Body of pancreas (tissue), 4 donors: ENCODE measurements at regions not wholly inside any gene's neighbourhood (a gene's known extent, or its start where the extent isn't known, plus 50 kb on each side); places are given as distances from the start of the nearest gene placed in this dataset.

Source experiments
- ATAC-seq: fragments of 150-250 bp; one replicate; pipeline ENCODE4 v1.9.1; 2016
- DNase-seq, 4 donors: peaks; one replicate each; pipeline ENCODE4 v3.0.0-alpha.2; 2019
- H3K27ac ChIP-seq, 4 donors: fragments of 200-600 bp; sonication (generic); 1 replicate in 3 of 4; 2 replicates in 1 of 4; pipeline versions ENCODE4 v1.5.1 to v1.6.1; 2016 to 2019; ENCODE audit warnings: mild to moderate bottlenecking in 1 of 4, mixed read lengths in 1 of 4, moderate library complexity in 1 of 4
- H3K27me3 ChIP-seq, 2 donors: fragments of 200-600 bp; sonication (generic); one replicate each; pipeline ENCODE4 v1.6.0; 2016; ENCODE audit warnings: mild to moderate bottlenecking in 1 of 2
- H3K36me3 ChIP-seq, 2 donors: fragments of 200-600 bp; sonication (generic); replicated peaks in 1 of 2; 2 replicates each; pipeline ENCODE4 v1.5.1; 2016; ENCODE audit warnings: low read depth in 2 of 2; ENCODE audit not compliant: insufficient read depth in 1 of 2
- H3K4me1 ChIP-seq: fragments of 200-600 bp; sonication (generic); one replicate; pipeline ENCODE4 v1.6.0; 2016
- H3K4me3 ChIP-seq, 2 donors: fragments of 200-600 bp; sonication (generic); 1 replicate in 1 of 2; 2 replicates in 1 of 2; pipeline ENCODE4 v1.5.1; 2016 to 2019
- H3K9me3 ChIP-seq, 3 donors: fragments of 200-600 bp; sonication (generic); 1 replicate in 2 of 3; 2 replicates in 1 of 3; pipeline ENCODE4 v1.5.1; 2016
- CTCF ChIP-seq, 7 experiments: fragments of 450-650 bp in 4 of 7; fragments of 200-600 bp in 3 of 7; sonication (generic) in 3 of 7; IDR thresholded peaks; one replicate each; pipeline ENCODE4 v1.5.1; 2016 to 2019; ENCODE audit warnings: antibody characterized with exemption in 7 of 7
- POLR2A ChIP-seq, 3 donors: fragments of 450-650 bp; IDR thresholded peaks; one replicate each; pipeline ENCODE4 v1.6.1; 2016; ENCODE audit warnings: antibody characterized with exemption in 3 of 3, mild to moderate bottlenecking in 2 of 3
- WGBS, 2 donors: methylation state at CpG; one replicate each; pipeline ENCODE4 v1.1.5; 2017; 5-methylcytosine and 5-hydroxymethylcytosine counted together
- intact Hi-C: fragments of 100-400 bp; cut with DNase I; formaldehyde crosslinking; loops from one replicate; pipeline ENCODE4 v1.15.1; 2023

GRCh38 chr12:92389466-92389865 lies 243.8 kb upstream of the BTG1 start:
- no peak for ATAC-seq
- 34 to 44% methylated on average over 3 of the region's 3 CpGs for WGBS, 2 donors
- intact Hi-C loops = no loop called here

GRCh38 chr12:92385296-92385695 lies 239.7 kb upstream of the BTG1 start:
- intact Hi-C loops = no loop called here
- no peak overlapping the region for H3K4me3 ChIP-seq
- peaks cover 11% of the 10 kb centered on the region for H3K4me1 ChIP-seq
- TF ChIP-seq POLR2A (IDR thresholded peaks at IDR 0.05) = no peak
- TF ChIP-seq CTCF (IDR thresholded peaks at IDR 0.05) = no peak
- no peak overlapping the region for H3K27ac ChIP-seq
- H3K27me3 ChIP-seq = no peaks in the 10 kb centered on the region
- no peaks in the 10 kb centered on the region for H3K9me3 ChIP-seq
- 75 to 95% methylated on average over 2 of the region's 2 CpGs for WGBS, 2 donors
- DNase-seq (no peak), ATAC-seq (no peak)
- H3K36me3 ChIP-seq = no peaks in the 10 kb centered on the region

More at GRCh38 chr12:92389466-92389865, 243.8 kb upstream of the BTG1 start:
- H3K4me1 ChIP-seq = peaks cover 11% of the 10 kb centered on the region
- no peaks in the 10 kb centered on the region for H3K27me3 ChIP-seq
- no peak overlapping the region for H3K4me3 ChIP-seq
- H3K27ac ChIP-seq = no peak overlapping the region
- peak in 2 of 4 donors; percentile 13 to 28 for DNase-seq
- TF ChIP-seq CTCF (IDR thresholded peaks at IDR 0.05) (no peak), POLR2A (IDR thresholded peaks at IDR 0.05) (no peak)
- peaks cover 0 to 13% (median 0%) of the 10 kb centered on the region in 3 donors for H3K9me3 ChIP-seq
- no peaks in the 10 kb centered on the region for H3K36me3 ChIP-seq

- Histone ChIP-seq H3K27ac (no peak overlapping the region), H3K4me1 (peaks cover 7% of the 10 kb centered on the region), H3K9me3 (no peaks in the 10 kb centered on the region), H3K4me3 (no peak overlapping the region), H3K27me3 (no peaks in the 10 kb centered on the region), H3K36me3 (no peaks in the 10 kb centered on the region)
- DNase-seq (no peak), ATAC-seq (no peak)
- WGBS, 2 donors = 64 to 77% methylated on average over 3 of the region's 3 CpGs
- TF ChIP-seq POLR2A (IDR thresholded peaks at IDR 0.05) (no peak), CTCF (IDR thresholded peaks at IDR 0.05) (no peak)
- intact Hi-C loops = no loop called here
These were observed 238.9 kb upstream of the BTG1 start for GRCh38 chr12:92384571-92384970.

- no peak for ATAC-seq
- Histone ChIP-seq H3K9me3 (no peaks in the 10 kb centered on the region), H3K36me3 (no peaks in the 10 kb centered on the region), H3K27me3 (no peaks in the 10 kb centered on the region), H3K4me1 (no peaks in the 10 kb centered on the region), H3K27ac (no peak overlapping the region), H3K4me3 (no peak overlapping the region)
- WGBS, 2 donors = 90 to 93% methylated on average over 3 of the region's 3 CpGs
- TF ChIP-seq CTCF (IDR thresholded peaks at IDR 0.05) = no peak
- no peak for TF ChIP-seq POLR2A (IDR thresholded peaks at IDR 0.05)
- intact Hi-C loops = no loop called here
- no peak for DNase-seq
These were observed 236.8 kb upstream of the BTG1 start for GRCh38 chr12:92382383-92382878.

- no peak for TF ChIP-seq CTCF (IDR thresholded peaks at IDR 0.05)
- no peak for TF ChIP-seq POLR2A (IDR thresholded peaks at IDR 0.05)
- Histone ChIP-seq H3K9me3 (no peaks in the 10 kb centered on the region), H3K4me3 (no peak overlapping the region), H3K4me1 (no peaks in the 10 kb centered on the region), H3K27me3 (no peaks in the 10 kb centered on the region), H3K27ac (no peak overlapping the region), H3K36me3 (no peaks in the 10 kb centered on the region)
- no peak for ATAC-seq
- intact Hi-C loops = no loop called here
- no peak for DNase-seq
These were observed 236.2 kb upstream of the BTG1 start for GRCh38 chr12:92381856-92382255.
